ENCODE measurements at regions not wholly inside any gene's neighbourhood (a gene's known extent, or its start where the extent isn't known, plus 50 kb on each side); places are given as distances from the start of the nearest gene placed in this dataset.
"Not testable (repeated sequence)": the region's sequence is repeated elsewhere in the genome, so short reads cannot be mapped to it uniquely, and the experiment has no call there.

DNA sequence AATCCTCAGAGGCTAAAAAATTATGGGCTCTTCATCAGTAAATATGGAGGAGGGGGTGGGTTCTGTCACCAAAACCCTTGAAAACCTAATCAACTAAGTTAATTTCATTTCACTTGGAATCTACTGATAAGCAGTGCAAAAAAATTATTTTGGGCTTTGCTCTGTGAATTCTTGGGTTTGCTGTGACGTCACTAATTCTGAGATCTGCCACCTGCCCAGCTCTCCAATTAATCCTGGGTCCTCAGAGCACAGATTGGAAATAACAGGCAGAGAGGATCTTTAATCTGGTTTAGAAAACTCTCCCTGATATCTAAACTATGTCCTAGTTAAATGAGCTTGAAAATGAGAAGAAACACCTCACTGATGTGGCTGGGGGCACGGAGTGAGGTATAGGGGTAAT, 903.2 kb downstream of the AACS start:
- no peak for DNase-seq

GRCh38 chr12:125971981-125972380, 906.7 kb downstream of the AACS start:
- DNase-seq: no peak

DNA sequence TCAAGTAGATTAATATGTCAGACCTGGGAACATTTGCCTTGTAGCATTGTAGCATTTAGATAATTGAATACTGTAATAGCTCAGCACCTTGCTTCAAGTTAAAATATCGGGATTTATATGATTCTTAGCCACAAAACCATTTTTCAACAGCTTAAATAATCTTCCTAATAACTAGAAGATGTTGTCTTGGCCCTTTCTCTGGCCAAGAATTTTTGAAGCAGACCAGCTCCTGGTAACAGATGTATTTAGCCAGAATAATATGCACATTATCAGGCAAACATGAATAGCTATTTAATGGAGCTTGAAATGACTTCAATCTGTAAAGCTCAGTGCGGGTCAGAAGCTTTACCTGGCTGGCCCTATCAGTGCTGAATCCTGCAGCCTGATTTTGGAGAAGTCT, 913.1 kb downstream of the AACS start:
- no peak for DNase-seq

GRCh38 chr12:125981610-125982253, 916.5 kb downstream of the AACS start:
- DNase-seq: no peak

DNA sequence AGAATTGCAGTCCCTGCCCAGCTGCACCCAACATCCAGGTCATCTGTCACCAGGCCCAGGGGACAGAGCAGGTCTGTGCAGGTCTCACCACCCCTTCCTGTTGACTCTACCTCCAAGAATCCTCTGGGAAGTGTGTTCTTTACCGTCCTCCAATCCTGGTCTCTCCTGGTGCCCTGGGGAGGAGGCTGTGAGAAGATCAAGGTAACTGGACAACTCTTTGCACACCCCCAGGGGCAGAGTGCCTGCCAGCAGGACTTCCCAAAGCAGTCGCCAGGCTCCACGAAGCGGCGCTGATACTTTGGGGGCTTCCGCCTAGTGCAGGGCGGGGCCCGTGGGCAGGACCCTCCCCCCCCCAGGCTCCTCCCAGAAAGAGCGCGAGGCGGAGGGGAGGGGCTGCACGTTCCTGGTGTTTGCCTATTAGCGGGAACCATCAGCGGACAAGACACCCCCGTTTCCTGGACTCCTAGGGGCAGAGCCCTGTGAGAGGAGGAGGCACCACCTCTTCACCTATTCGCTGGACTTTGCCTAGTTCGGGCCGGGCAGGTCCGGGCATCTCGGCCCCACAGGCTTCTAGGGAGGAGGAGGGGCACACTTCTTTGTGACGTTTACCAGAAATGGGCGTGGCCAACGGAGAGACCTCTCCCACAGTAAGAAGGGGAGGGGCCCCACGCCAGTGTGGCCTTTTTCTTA, 918.0 kb downstream of the AACS start:
- DNase-seq: peak in 27 of 58 donors; percentile 1 to 68 (median 13)

- DNase-seq: peak in 2 of 58 donors; percentile 3 to 6
These were observed 918.7 kb downstream of the AACS start for GRCh38 chr12:125983784-125984500.

- no peak for DNase-seq
These were observed 923.3 kb downstream of the AACS start for GRCh38 chr12:125988545-125988944.

- no peak for DNase-seq
These were observed 924.5 kb downstream of the AACS start for GRCh38 chr12:125989696-125990095.

DNA sequence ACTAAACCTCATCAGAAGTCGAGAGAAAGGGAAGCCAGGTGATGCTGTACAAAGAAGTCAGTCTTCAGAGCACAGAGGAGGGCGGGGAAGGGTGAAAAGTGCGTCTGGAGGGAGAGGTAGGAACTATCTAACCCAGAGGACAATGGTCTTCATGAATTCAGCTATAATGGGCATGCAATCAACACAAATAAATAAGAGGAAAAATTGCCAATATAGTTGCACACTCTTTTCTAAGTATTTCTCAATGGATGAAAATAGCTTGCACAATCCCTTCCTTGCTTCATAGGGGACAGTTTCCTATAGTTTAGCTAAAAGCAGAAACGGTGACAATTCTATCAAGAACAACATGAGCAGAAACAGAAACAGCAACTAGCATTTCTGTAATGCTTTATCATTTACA, 931.2 kb downstream of the AACS start:
- DNase-seq: no peak

DNA sequence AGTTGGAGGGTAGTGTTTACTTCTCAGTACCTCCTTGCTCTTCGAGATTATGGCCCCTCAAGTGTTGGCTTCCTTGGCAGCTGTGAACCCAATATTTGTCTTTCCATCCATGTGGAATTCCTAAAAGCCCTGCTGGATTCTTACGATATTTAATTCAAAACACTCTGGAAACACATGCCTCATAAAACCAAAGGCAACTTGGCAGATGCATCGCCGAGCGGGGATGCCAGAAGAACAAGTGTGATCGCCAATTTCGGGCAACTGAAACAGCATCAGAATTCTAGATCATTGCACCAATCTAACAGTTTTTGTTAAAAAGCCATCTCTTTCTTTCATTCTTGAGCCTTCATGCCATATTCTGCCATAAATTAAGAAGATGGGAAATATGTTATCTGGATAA, 934.4 kb downstream of the AACS start:
- DNase-seq: peak in 24 of 58 donors; percentile 1 to 57 (median 12)

GRCh38 chr12:126019385-126019784, 954.1 kb downstream of the AACS start:
- DNase-seq: no peak

DNA sequence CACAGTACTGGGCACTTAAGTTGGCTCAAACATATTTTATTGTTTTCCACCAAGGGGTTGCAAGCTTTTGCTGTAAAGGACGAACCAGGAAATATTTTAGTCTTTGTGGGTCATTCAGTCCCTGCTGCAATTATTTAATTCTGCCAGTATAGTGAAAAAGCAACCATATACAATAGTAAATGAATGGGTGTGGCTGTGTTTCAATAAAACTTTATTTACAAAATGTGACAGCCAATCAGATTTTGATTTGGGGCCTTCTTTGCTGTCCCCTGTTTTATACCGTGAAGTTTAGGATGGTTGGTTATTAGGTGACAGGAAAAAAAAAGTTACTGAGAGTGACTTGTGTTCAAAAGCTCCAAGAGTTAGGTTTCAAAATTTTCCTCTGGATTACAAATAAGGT, 956.4 kb downstream of the AACS start:
- no peak for DNase-seq

DNA sequence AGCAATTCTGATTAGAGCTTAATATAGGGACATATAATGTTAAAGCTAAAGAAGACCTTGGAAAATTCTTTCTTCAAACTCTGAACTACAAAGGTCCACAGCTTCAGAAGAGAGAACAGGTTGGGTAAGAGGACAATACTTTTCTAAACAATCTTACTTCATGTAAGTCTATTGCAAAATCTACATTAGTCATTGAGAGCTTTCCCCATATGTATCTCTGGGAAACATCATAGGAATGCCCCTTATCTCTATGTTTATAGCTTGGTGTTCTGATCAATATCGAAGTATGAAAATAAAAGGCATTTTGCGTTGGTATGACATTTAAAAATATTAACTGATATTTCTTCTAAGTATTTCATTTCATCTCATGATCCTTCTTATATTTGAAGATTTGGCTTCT, 962.6 kb downstream of the AACS start:
- DNase-seq: no peak

DNA sequence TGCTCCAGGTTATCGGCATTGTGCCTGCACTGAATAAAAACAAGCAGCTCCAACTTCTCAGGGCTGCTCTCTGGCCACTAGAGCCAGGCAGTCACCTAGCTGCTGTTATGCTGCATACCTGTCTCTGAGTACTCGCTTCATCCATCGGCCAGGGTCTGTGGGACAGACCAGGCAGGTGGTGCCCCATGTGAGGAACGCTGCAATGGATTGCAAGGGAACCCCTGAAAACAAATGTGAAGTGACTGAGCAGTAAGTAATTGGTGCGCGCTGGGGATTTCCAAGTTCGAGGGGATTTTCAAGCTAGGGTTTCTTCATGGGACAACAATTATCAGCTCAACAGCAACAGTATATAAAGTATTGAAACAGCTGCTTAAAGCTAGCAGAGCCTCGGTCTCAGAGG, 965.3 kb downstream of the AACS start:
- DNase-seq: no peak

GRCh38 chr12:126033751-126034150, 968.5 kb downstream of the AACS start:
- DNase-seq: no peak

- no peak for DNase-seq
These were observed 971.1 kb downstream of the AACS start for GRCh38 chr12:126036348-126036747.

- no peak for DNase-seq
These were observed 973.2 kb downstream of the AACS start for GRCh38 chr12:126038434-126038833.

DNA sequence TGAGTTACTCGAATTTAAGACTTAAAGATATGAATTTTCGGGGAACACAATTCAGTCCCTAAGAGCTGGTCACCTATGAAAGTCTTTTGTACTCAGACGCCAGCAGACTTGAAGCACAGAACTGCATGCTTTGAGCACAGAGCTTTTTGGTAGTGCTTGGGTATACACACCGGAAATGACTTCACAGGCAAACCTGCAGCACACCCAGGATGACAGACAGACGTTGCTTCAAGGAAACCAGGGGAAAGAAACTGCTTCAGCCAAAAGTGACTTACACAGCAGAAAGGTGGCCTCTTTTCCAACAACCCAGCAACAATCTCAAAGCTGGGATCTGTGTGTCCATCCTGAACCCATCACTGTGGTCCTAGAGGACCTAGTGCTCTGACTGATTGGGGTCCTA, 975.1 kb downstream of the AACS start:
- DNase-seq: no peak

GRCh38 chr12:126042286-126042685, 977.1 kb downstream of the AACS start:
- DNase-seq: no peak

- not testable (repeated sequence) for DNase-seq
These were observed 984.3 kb downstream of the AACS start for GRCh38 chr12:126049501-126049900.

DNA sequence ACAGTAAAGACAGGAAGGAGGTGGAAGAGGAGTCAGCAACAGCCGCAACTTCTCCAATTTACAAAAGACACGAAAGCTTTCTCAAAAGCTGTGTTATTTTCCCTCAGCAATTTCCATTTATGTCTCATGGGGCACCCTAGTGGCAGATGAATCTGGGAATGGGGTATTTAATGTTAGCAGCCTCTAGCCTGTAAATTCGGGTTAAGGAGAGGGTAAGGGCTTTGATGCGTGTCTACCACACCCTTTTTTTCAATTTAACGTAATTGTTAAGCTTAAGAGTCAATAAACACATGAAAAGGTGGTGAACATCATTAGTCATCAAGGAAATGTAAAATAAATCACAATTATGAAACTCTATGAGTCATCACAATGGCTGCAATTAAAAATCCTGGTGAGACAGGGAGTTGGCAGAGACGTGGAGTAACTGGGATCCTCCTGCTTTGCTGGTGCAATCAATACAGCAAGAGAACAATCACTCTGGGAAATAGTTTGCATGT, 986.4 kb downstream of the AACS start:
- no peak for DNase-seq

DNA sequence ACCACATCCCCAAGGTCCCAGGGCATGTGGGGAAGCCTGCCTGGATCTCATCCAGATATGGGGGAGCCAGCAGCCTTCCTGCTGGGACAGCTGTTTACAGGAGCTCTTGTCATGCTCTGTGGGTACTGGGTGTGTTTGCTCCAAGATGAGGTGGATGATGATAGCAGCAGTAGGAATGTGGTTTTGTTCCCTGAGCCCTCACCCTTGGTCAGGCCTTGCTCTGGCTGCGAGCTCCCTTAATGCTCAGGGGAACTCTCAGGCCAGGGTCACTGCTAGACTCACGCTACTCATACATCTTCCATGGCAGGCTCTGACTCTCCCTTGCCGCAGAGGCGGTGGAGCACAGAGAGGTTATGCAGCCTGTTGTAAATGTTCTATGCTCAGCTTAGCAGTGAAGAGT, 990.3 kb downstream of the AACS start:
- DNase-seq: no peak
